ENCODE measurements at regions not wholly inside any gene's neighbourhood (a gene's known extent, or its start where the extent isn't known, plus 50 kb on each side); places are given as distances from the start of the nearest gene placed in this dataset.

DNA sequence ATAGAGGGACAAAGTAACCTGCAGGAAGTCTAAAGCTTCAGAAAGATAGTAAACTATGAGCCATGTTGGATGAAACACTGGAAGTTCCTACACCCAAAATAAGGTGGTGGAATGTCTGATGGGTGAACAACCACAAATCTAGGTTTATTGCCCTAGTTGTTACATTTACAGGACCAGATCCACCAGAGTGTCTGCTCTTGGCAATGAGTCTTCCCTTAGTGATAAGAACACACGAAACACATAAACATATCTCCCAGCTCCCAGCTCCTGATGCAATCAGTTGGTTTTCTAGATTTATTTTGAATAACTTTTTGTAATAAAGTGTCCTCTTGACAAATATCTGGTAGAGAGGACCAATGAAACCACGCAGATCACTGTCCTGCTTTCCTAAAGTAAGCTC lies 329.7 kb upstream of the WWC1 start:
- no peak for FAIRE-seq
- Histone ChIP-seq H3K9me3 (ENCODE audit: control insufficient read depth, low read depth, low read length) (no peaks in the 10 kb centered on the region), H3K36me3 (ENCODE audit: control insufficient read depth in 2 of 2, extremely low read depth in 1 of 2, insufficient read depth in 2 of 2, low read length in 2 of 2) (peaks cover 3 to 6% of the 10 kb centered on the region in 2 experiments), H3K27ac (ENCODE audit: control insufficient read depth, insufficient read depth, low read length) (no peak overlapping the region), H3K9ac (ENCODE audit: control insufficient read depth, extremely low read depth, insufficient read depth, low read length) (no peak overlapping the region), H3K9me1 (ENCODE audit: control insufficient read depth, extremely low read depth, insufficient read depth, low read length) (peaks cover 2% of the 10 kb centered on the region), H3K79me2 (ENCODE audit: control insufficient read depth, insufficient read depth, low read length) (peaks cover 50% of the 10 kb centered on the region), H3K4me1 (ENCODE audit: control insufficient read depth, extremely low read depth, insufficient read depth, low read length) (no peaks in the 10 kb centered on the region), H4K20me1 (ENCODE audit: control insufficient read depth, extremely low read depth, insufficient read depth, low read length) (no peaks in the 10 kb centered on the region), H3K4me2 (ENCODE audit: control insufficient read depth, extremely low read depth, insufficient read depth, low read depth, low read length) (no peak overlapping the region), H3K27me3 (ENCODE audit: control insufficient read depth, extremely low read depth, insufficient read depth, low read length) (no peaks in the 10 kb centered on the region), H3K4me3 (ENCODE audit: control insufficient read depth in 2 of 3, extremely low read depth in 1 of 3, insufficient read depth in 2 of 3, low read depth in 1 of 3, low read length in 3 of 3) (no peak overlapping the region), H2AFZ (ENCODE audit: control insufficient read depth, low read length) (no peak overlapping the region)
- TF ChIP-seq, protein P1, sequence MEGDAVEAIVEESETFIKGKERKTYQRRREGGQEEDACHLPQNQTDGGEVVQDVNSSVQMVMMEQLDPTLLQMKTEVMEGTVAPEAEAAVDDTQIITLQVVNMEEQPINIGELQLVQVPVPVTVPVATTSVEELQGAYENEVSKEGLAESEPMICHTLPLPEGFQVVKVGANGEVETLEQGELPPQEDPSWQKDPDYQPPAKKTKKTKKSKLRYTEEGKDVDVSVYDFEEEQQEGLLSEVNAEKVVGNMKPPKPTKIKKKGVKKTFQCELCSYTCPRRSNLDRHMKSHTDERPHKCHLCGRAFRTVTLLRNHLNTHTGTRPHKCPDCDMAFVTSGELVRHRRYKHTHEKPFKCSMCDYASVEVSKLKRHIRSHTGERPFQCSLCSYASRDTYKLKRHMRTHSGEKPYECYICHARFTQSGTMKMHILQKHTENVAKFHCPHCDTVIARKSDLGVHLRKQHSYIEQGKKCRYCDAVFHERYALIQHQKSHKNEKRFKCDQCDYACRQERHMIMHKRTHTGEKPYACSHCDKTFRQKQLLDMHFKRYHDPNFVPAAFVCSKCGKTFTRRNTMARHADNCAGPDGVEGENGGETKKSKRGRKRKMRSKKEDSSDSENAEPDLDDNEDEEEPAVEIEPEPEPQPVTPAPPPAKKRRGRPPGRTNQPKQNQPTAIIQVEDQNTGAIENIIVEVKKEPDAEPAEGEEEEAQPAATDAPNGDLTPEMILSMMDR (optimal IDR thresholded peaks at IDR 0.05 in 1 of 3, IDR thresholded peaks at IDR 0.05 in 1 of 3, conservative IDR thresholded peaks at IDR 0.05 in 1 of 3; ENCODE audit: extremely low read depth in 1 of 3, insufficient read depth in 2 of 3, low read length in 3 of 3): no peak
- no peak for TF ChIP-seq EZH2 (IDR thresholded peaks at IDR 0.05; ENCODE audit: low read length)
- dilution Hi-C loops (cut with MboI; ENCODE audit: extremely low pct_ligation_motif_present, low sequenced_read_pairs): no loop called here
- no peak for DNase-seq (ENCODE audit: low read depth, low spot score)

DNA sequence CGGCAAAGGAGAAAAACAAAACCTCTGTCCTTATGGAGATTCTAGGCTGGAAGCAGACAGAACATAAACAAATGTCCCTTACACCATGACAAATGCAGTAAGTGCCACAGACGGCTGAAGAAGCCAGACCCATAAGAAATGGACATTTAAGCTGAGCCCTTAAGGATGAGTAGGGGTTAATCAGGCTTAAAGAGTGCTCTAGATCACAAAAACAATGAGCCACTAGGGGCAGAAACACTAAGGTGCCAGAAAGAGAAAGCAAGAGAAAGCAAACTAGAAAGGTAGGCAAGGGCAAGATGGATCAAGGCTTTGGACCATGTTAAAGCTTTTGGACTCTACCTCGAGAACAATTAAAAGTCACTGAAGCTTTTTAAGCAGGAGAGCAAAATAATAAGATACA lies 326.9 kb upstream of the WWC1 start:
- DNase-seq (ENCODE audit: low read depth, low spot score) (no peak), FAIRE-seq (no peak)
- Histone ChIP-seq H3K9me1 (ENCODE audit: control insufficient read depth, extremely low read depth, insufficient read depth, low read length) (peaks cover 2% of the 10 kb centered on the region), H3K27me3 (ENCODE audit: control insufficient read depth, extremely low read depth, insufficient read depth, low read length) (no peaks in the 10 kb centered on the region), H3K79me2 (ENCODE audit: control insufficient read depth, insufficient read depth, low read length) (peaks cover 53% of the 10 kb centered on the region), H3K4me1 (ENCODE audit: control insufficient read depth, extremely low read depth, insufficient read depth, low read length) (no peaks in the 10 kb centered on the region), H2AFZ (ENCODE audit: control insufficient read depth, low read length) (no peak overlapping the region), H3K4me3 (ENCODE audit: control insufficient read depth in 2 of 3, extremely low read depth in 1 of 3, insufficient read depth in 2 of 3, low read depth in 1 of 3, low read length in 3 of 3) (no peak overlapping the region), H3K4me2 (ENCODE audit: control insufficient read depth, extremely low read depth, insufficient read depth, low read depth, low read length) (no peak overlapping the region), H3K9ac (ENCODE audit: control insufficient read depth, extremely low read depth, insufficient read depth, low read length) (no peak overlapping the region), H3K27ac (ENCODE audit: control insufficient read depth, insufficient read depth, low read length) (no peak overlapping the region), H4K20me1 (ENCODE audit: control insufficient read depth, extremely low read depth, insufficient read depth, low read length) (peaks cover 4% of the 10 kb centered on the region), H3K36me3 (ENCODE audit: control insufficient read depth in 2 of 2, extremely low read depth in 1 of 2, insufficient read depth in 2 of 2, low read length in 2 of 2) (peaks cover 9 to 10% of the 10 kb centered on the region in 2 experiments), H3K9me3 (ENCODE audit: control insufficient read depth, low read depth, low read length) (no peaks in the 10 kb centered on the region)
- dilution Hi-C loops (cut with MboI; ENCODE audit: extremely low pct_ligation_motif_present, low sequenced_read_pairs): no loop called here
- TF ChIP-seq, protein P1 (optimal IDR thresholded peaks at IDR 0.05 in 1 of 3, IDR thresholded peaks at IDR 0.05 in 1 of 3, conservative IDR thresholded peaks at IDR 0.05 in 1 of 3; ENCODE audit: extremely low read depth in 1 of 3, insufficient read depth in 2 of 3, low read length in 3 of 3): peak in 2 of 3 experiments; percentile 23 to 27
- no peak for TF ChIP-seq EZH2 (IDR thresholded peaks at IDR 0.05; ENCODE audit: low read length)

Data from keratinocyte (primary cell).